Heart left ventricle (tissue), 13 donors: ENCODE measurements at regions not wholly inside any gene's neighbourhood (a gene's known extent, or its start where the extent isn't known, plus 50 kb on each side); places are given as distances from the start of the nearest gene placed in this dataset.
"Not testable (repeated sequence)": the region's sequence is repeated elsewhere in the genome, so short reads cannot be mapped to it uniquely, and the experiment has no call there.

ENCODE experiments used
- CTCF ChIP-seq, 12 donors: fragments of 200-600 bp; sonication (generic) in 4 of 12; IDR thresholded peaks; one replicate each; pipeline versions ENCODE4 v1.5.0 to v1.8.0; 2018 to 2022; ENCODE audit warnings: antibody characterized with exemption in 12 of 12, mild to moderate bottlenecking in 5 of 12
- POLR2A ChIP-seq, 2 donors: fragments of 450-650 bp; IDR thresholded peaks; one replicate each; pipeline ENCODE4 v1.6.1; 2017; ENCODE audit warnings: antibody characterized with exemption in 2 of 2, mild to moderate bottlenecking in 2 of 2, moderate library complexity in 2 of 2
- donor health status: ischemic (EF 13 %, LVEDD 7.1; RV severe dilation, severe dysfunction).
- donor health status: DM: no; HTN: yes; CAD: no.
- donor health status: DM: no; HTN: no; CAD: no.
- donor health status: ischemic (EF 25% LVEDD 6.9; RV normal size, moderate dysfunction).
- donor health status: ischemic (EF 25% LVEDD 5.7; RV mildly dilated, moderate dysfunction).
- donor health status: ischemic (EF 35%, LVEDD 5.7; RV mildly dilated, moderate dysfunction).
- donor health status: nonischemic (EF 11% LVEDD 7.7; RV severe dilation, severe dysfunction).
- donor health status: DM: yes; HTN: yes; CAD: no.
- donor health status: PGD.
- donor health status: ischemic (EF 29% LVEDD 5.4; RV normal size, mild dysfunction).
- donor health status: nonischemic (EF 23%, LVEDD 6.1; RV moderate dilation, normal function).

DNA sequence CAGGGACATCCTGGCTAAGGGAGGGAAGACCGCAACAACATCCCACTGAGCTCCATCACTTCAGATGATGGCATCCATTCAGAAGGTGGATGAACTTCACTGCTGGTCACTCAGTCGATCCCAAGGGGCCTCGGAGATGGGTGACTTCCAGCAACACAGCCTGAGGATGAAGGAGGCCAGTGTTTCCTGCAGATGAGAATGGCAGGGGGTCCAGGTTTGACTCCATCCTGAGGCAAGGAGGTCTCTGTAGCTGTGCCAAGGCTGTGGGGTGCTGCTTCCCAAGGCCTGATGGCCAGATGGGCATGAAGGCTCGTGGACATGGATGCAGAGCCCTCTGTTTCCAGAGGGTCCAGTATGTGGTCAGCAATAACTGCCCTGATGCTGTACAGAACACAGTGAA, 2693.4 kb upstream of the DEFB115 start:
- TF ChIP-seq CTCF, POLR2A (IDR thresholded peaks at IDR 0.05): not testable (repeated sequence)
